HL-60 (cell line): ENCODE measurements at regions not wholly inside any gene's neighbourhood (a gene's known extent, or its start where the extent isn't known, plus 50 kb on each side); places are given as distances from the start of the nearest gene placed in this dataset.

Source experiments
- DNase-seq, 2 experiments: peaks; one replicate each; pipeline ENCODE4 v3.0.0-alpha.2; 2010 to 2020; ENCODE audit warnings: low read depth in 1 of 2, low spot score in 1 of 2
- H3K27ac ChIP-seq: fragments of 250-450 bp; sonication (Bioruptor Pico); replicated peaks from 2 replicates; pipeline ENCODE4 v1.5.1; 2020; ENCODE audit warnings: mild to moderate bottlenecking, moderate library complexity
- H3K27me3 ChIP-seq: fragments of 250-450 bp; sonication (Bioruptor Pico); 2 replicates; pipeline ENCODE4 v1.5.1; 2021; ENCODE audit warnings: mild to moderate bottlenecking, moderate library complexity; ENCODE audit not compliant: insufficient read depth, poor library complexity, severe bottlenecking
- H3K4me3 ChIP-seq: replicated peaks from 2 replicates; pipeline ENCODE4 v1.5.1; 2011; ENCODE audit warnings: mild to moderate bottlenecking, control low read depth, low read length; ENCODE audit not compliant: insufficient read depth
- GABPA ChIP-seq: IDR thresholded peaks from 2 replicates; pipeline ENCODE4 v1.6.1; 2012; ENCODE audit warnings: low read depth
- POLR2AphosphoS5 ChIP-seq: IDR thresholded peaks from 2 replicates; pipeline ENCODE4 v1.6.1; 2012; ENCODE audit warnings: low read depth
- REST ChIP-seq: IDR thresholded peaks from 2 replicates; pipeline ENCODE4 v1.6.1; 2012; ENCODE audit warnings: low read depth; ENCODE audit not compliant: insufficient replicate concordance
- SPI1 ChIP-seq: IDR thresholded peaks from 2 replicates; pipeline ENCODE4 v1.6.1; 2012; ENCODE audit warnings: low read depth, mild to moderate bottlenecking, borderline replicate concordance
- TF ChIP-seq, protein P1 (sequence below): IDR thresholded peaks from one replicate; pipeline ENCODE4 v1.5.1; 2011; ENCODE audit warnings: low read length, control low read depth, inconsistent platforms; ENCODE audit not compliant: insufficient read depth

DNA sequence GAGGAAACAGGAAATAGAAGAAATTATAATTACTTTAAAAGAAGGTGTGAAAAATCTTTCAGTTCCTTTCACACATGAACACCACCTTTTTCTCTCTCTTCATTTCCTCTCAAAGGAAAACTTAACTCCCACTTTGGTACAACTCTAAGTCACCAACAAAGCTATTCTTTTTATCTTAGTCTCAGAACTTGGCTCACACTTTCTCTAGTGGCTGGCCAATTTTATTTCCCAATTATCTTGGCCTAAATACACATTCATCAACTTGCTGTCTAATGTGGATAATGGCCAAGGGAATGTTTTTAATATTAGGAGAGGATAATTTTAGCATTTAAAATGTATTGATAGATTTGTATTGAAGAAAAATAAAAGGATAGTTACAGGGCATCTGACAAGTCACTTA lies 64.5 kb upstream of the NAV3 start:
- H3K4me3 ChIP-seq: no peak overlapping the region
- TF ChIP-seq SPI1 (no peak), POLR2AphosphoS5 (no peak), REST (no peak), GABPA (no peak)
- TF ChIP-seq, protein P1, sequence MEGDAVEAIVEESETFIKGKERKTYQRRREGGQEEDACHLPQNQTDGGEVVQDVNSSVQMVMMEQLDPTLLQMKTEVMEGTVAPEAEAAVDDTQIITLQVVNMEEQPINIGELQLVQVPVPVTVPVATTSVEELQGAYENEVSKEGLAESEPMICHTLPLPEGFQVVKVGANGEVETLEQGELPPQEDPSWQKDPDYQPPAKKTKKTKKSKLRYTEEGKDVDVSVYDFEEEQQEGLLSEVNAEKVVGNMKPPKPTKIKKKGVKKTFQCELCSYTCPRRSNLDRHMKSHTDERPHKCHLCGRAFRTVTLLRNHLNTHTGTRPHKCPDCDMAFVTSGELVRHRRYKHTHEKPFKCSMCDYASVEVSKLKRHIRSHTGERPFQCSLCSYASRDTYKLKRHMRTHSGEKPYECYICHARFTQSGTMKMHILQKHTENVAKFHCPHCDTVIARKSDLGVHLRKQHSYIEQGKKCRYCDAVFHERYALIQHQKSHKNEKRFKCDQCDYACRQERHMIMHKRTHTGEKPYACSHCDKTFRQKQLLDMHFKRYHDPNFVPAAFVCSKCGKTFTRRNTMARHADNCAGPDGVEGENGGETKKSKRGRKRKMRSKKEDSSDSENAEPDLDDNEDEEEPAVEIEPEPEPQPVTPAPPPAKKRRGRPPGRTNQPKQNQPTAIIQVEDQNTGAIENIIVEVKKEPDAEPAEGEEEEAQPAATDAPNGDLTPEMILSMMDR: no peak
- no peak for DNase-seq

GRCh38 chr12:77761286-77761685 lies 69.4 kb upstream of the NAV3 start:
- H3K27ac ChIP-seq: no peak overlapping the region
- H3K4me3 ChIP-seq: no peak overlapping the region
- DNase-seq: no peak
- TF ChIP-seq, protein P1: no peak
- TF ChIP-seq SPI1 (no peak), GABPA (no peak), POLR2AphosphoS5 (no peak), REST (no peak)
- H3K27me3 ChIP-seq: no peaks in the 10 kb centered on the region

More for the DNA sequence above, 64.5 kb upstream of the NAV3 start:
- no peak overlapping the region for H3K27ac ChIP-seq
- no peaks in the 10 kb centered on the region for H3K27me3 ChIP-seq

DNA sequence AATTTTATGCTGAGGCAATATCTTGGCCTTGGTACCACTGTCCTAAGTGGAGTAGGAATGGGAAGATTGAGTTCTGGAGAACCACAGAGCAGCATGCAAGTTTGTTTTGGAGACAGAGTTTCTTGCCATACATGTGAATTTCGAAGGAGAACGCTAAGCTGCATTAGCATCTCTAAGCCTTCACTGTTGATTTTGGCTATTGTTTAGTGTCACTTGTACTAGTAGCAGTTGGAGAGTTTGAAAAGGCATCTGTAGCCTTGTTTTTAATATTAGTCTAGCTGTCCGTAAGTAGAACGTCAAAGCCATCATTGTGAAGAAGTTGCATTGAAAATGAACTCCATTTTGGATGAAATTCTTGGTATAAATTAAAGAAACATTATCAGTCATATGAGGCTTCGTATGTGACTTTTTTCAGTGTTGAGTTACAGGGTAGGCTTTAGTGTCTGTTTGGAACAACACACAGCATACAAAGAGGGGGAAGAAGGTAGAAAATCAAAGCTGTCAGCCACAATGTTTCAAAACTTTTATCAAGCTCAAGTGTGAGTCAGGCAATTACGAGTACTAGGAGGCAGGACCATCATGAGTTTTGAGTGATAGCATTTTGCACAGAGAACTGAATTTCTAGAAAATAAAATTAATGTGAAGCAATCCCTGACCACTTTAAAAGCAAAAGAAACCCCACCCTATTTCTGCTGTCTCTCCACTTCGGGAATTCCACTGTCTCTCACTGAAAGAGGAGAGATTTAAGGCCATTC lies 70.2 kb upstream of the NAV3 start:
- DNase-seq: no peak
- no peak overlapping the region for H3K4me3 ChIP-seq
- no peak overlapping the region for H3K27ac ChIP-seq
- TF ChIP-seq, protein P1: no peak
- TF ChIP-seq REST (no peak), SPI1 (no peak), GABPA (no peak), POLR2AphosphoS5 (no peak)
- H3K27me3 ChIP-seq: no peaks in the 10 kb centered on the region
